Mesothelial cell of epicardium (in vitro differentiated cells): ENCODE measurements at regions not wholly inside any gene's neighbourhood (a gene's known extent, or its start where the extent isn't known, plus 50 kb on each side); places are given as distances from the start of the nearest gene placed in this dataset.

ENCODE experiments used
- DNase-seq, 2 experiments: peaks; one replicate each; pipeline ENCODE4 v3.0.0; 2021; ENCODE audit warnings: low spot score in 2 of 2; ENCODE audit not compliant: unreplicated experiment in 2 of 2
- H3K27ac Mint-ChIP-seq: 2 replicates; pipeline ENCODE4 v1.8.0; 2021; ENCODE audit warnings: mixed read lengths
- H3K27me3 Mint-ChIP-seq: 2 replicates; pipeline ENCODE4 v1.8.0; 2021; ENCODE audit warnings: low read depth, mixed read lengths
- H3K36me3 Mint-ChIP-seq: 2 replicates; pipeline ENCODE4 v1.8.0; 2021; ENCODE audit warnings: mixed read lengths
- H3K4me1 Mint-ChIP-seq: 2 replicates; pipeline ENCODE4 v1.8.0; 2021; ENCODE audit warnings: mixed read lengths
- H3K4me3 Mint-ChIP-seq: 2 replicates; pipeline ENCODE4 v1.8.0; 2021; ENCODE audit warnings: mild to moderate bottlenecking, moderate library complexity, mixed read lengths
- H3K9me3 Mint-ChIP-seq: 2 replicates; pipeline ENCODE4 v1.8.0; 2021; ENCODE audit warnings: mixed read lengths
- TF ChIP-seq, protein P1 (sequence below): fragments of 200-600 bp; sonication (generic); IDR thresholded peaks from one replicate; pipeline ENCODE4 v1.5.0; 2021; ENCODE audit warnings: antibody characterized with exemption; ENCODE audit not compliant: unreplicated experiment

GRCh38 chr14:98651037-98651436 is 621.0 kb downstream of the BCL11B start:
- no peaks in the 10 kb centered on the region for H3K4me1 Mint-ChIP-seq
- no peaks in the 10 kb centered on the region for H3K36me3 Mint-ChIP-seq
- peaks cover 8% of the 10 kb centered on the region for H3K9me3 Mint-ChIP-seq
- no peaks in the 10 kb centered on the region for H3K27me3 Mint-ChIP-seq
- no peak overlapping the region for H3K27ac Mint-ChIP-seq
- no peak overlapping the region for H3K4me3 Mint-ChIP-seq
- DNase-seq, result no peak
- TF ChIP-seq, protein P1, sequence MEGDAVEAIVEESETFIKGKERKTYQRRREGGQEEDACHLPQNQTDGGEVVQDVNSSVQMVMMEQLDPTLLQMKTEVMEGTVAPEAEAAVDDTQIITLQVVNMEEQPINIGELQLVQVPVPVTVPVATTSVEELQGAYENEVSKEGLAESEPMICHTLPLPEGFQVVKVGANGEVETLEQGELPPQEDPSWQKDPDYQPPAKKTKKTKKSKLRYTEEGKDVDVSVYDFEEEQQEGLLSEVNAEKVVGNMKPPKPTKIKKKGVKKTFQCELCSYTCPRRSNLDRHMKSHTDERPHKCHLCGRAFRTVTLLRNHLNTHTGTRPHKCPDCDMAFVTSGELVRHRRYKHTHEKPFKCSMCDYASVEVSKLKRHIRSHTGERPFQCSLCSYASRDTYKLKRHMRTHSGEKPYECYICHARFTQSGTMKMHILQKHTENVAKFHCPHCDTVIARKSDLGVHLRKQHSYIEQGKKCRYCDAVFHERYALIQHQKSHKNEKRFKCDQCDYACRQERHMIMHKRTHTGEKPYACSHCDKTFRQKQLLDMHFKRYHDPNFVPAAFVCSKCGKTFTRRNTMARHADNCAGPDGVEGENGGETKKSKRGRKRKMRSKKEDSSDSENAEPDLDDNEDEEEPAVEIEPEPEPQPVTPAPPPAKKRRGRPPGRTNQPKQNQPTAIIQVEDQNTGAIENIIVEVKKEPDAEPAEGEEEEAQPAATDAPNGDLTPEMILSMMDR, result no peak

- TF ChIP-seq, protein P1, result no peak
- no peaks in the 10 kb centered on the region for H3K9me3 Mint-ChIP-seq
- no peak overlapping the region for H3K4me3 Mint-ChIP-seq
- H3K36me3 Mint-ChIP-seq, result no peaks in the 10 kb centered on the region
- H3K27ac Mint-ChIP-seq, result no peak overlapping the region
- peaks cover 15% of the 10 kb centered on the region for H3K27me3 Mint-ChIP-seq
- DNase-seq, result no peak
- peaks cover 8% of the 10 kb centered on the region for H3K4me1 Mint-ChIP-seq
These were observed 607.0 kb downstream of the BCL11B start for GRCh38 chr14:98665007-98665406.

GRCh38 chr14:98666545-98666944 is 605.5 kb downstream of the BCL11B start:
- TF ChIP-seq, protein P1, result no peak
- no peak overlapping the region for H3K27ac Mint-ChIP-seq

GRCh38 chr14:98682033-98682432 is 590.0 kb downstream of the BCL11B start:
- no peaks in the 10 kb centered on the region for H3K4me1 Mint-ChIP-seq
- peaks cover 3% of the 10 kb centered on the region for H3K36me3 Mint-ChIP-seq
- TF ChIP-seq, protein P1, result no peak
- H3K27ac Mint-ChIP-seq, result no peak overlapping the region
- no peak overlapping the region for H3K4me3 Mint-ChIP-seq
- H3K9me3 Mint-ChIP-seq, result peaks cover 13% of the 10 kb centered on the region
- no peaks in the 10 kb centered on the region for H3K27me3 Mint-ChIP-seq
- no peak for DNase-seq

More at GRCh38 chr14:98666545-98666944, 605.5 kb downstream of the BCL11B start:
- Mint-ChIP-seq H3K9me3 (no peaks in the 10 kb centered on the region), H3K4me3 (no peak overlapping the region), H3K36me3 (no peaks in the 10 kb centered on the region), H3K4me1 (peaks cover 8% of the 10 kb centered on the region), H3K27me3 (peaks cover 19% of the 10 kb centered on the region)
- DNase-seq, result no peak

DNA sequence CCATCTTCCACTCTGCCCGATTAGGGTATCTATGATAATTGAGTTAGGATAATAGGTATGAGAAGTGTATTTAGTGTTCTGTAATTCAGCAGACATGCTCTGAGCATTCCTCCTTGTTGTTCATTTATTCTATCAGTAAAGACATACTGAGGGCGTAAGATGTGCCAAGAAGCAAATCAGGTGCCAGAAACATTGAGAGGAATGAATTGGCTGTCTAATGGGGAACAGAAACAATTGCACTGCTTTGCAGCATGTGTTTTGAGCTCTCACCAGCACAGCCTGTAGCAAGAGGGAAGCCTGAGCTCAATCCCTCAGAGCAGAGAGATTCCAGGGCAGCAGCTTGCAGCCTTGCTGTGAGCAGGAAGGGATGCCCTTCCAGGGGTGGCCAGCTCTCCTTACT is 589.3 kb downstream of the BCL11B start:
- no peak for DNase-seq
- TF ChIP-seq, protein P1, result no peak
- H3K9me3 Mint-ChIP-seq, result peaks cover 9% of the 10 kb centered on the region
- no peak overlapping the region for H3K4me3 Mint-ChIP-seq
- no peaks in the 10 kb centered on the region for H3K4me1 Mint-ChIP-seq
- H3K36me3 Mint-ChIP-seq, result peaks cover 3% of the 10 kb centered on the region
- no peak overlapping the region for H3K27ac Mint-ChIP-seq
- no peaks in the 10 kb centered on the region for H3K27me3 Mint-ChIP-seq

DNA sequence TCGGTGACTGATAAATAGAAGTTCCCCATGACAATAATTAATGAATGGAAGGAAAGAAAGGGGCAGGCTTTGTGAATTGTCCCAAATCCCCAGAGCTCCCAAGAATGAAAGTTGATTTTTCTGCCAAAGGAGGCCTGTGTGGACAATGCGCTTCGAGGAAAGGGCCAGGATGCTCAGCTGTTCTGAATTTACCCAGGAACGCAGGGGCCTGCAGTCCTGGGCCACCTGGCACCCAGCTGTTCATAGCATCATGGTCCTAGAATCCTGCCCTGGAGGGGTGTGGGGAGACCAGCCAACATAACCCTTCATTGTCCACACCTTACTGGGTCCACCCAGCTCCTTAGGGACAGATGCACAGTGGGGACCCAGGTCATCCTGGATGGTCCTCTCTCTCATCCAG is 587.5 kb downstream of the BCL11B start:
- H3K4me1 Mint-ChIP-seq, result no peaks in the 10 kb centered on the region

More for the DNA sequence above, 587.5 kb downstream of the BCL11B start:
- no peak overlapping the region for H3K27ac Mint-ChIP-seq
- no peak for DNase-seq
- TF ChIP-seq, protein P1, result no peak
- no peaks in the 10 kb centered on the region for H3K9me3 Mint-ChIP-seq
- H3K27me3 Mint-ChIP-seq, result no peaks in the 10 kb centered on the region
- no peaks in the 10 kb centered on the region for H3K36me3 Mint-ChIP-seq
- no peak overlapping the region for H3K4me3 Mint-ChIP-seq
